ENCODE measurements at regions not wholly inside any gene's neighbourhood (a gene's known extent, or its start where the extent isn't known, plus 50 kb on each side); places are given as distances from the start of the nearest gene placed in this dataset.

- H3K4me3 ChIP-seq (replicated peaks in 1 of 4; ENCODE audit: control extremely low read depth in 1 of 4, insufficient read depth in 1 of 4, low read depth in 3 of 4, low read length in 4 of 4): no peak overlapping the region
- TF ChIP-seq EZH2 (IDR thresholded peaks at IDR 0.05; ENCODE audit: low read length, missing control alignments): no peak
- no peak for TF ChIP-seq CTCF (conservative IDR thresholded peaks at IDR 0.05 in 1 of 2, IDR thresholded peaks at IDR 0.05 in 1 of 2; ENCODE audit: low read depth in 1 of 2, low read length in 2 of 2)
- H2AFZ ChIP-seq (ENCODE audit: low read length): no peak overlapping the region
- H3K4me1 ChIP-seq (ENCODE audit: control insufficient read depth, extremely low read depth, insufficient read depth, low read length): peaks cover under 1% of the 10 kb centered on the region
- H3K9me3 ChIP-seq (ENCODE audit: control insufficient read depth, insufficient read depth, low read depth, low read length): no peaks in the 10 kb centered on the region
- H3K27me3 ChIP-seq (ENCODE audit: control insufficient read depth, insufficient read depth, low read length): no peaks in the 10 kb centered on the region
- no peak overlapping the region for H3K9ac ChIP-seq (ENCODE audit: insufficient read depth, low read length)
- no peak for DNase-seq (ENCODE audit: low read depth in 2 of 2)
- H3K79me2 ChIP-seq (ENCODE audit: control insufficient read depth, insufficient read depth, low read length): no peaks in the 10 kb centered on the region
- no peak overlapping the region for H3K4me2 ChIP-seq (ENCODE audit: extremely low read depth, insufficient read depth, low read length)
- H4K20me1 ChIP-seq (ENCODE audit: control insufficient read depth, extremely low read depth, insufficient read depth, low read length): no peaks in the 10 kb centered on the region
- no peak overlapping the region for H3K27ac ChIP-seq (ENCODE audit: insufficient read depth, low read length)
- H3K36me3 ChIP-seq (ENCODE audit: control insufficient read depth, insufficient read depth, low read length): no peaks in the 10 kb centered on the region
Observed at GRCh38 chr15:98160236-98160635, 199.7 kb downstream of the ARRDC4 start.

- TF ChIP-seq CTCF (conservative IDR thresholded peaks at IDR 0.05 in 1 of 2, IDR thresholded peaks at IDR 0.05 in 1 of 2; ENCODE audit: low read depth in 1 of 2, low read length in 2 of 2) (no peak), EZH2 (IDR thresholded peaks at IDR 0.05; ENCODE audit: low read length, missing control alignments) (no peak)
- no peaks in the 10 kb centered on the region for H3K4me1 ChIP-seq (ENCODE audit: control insufficient read depth, extremely low read depth, insufficient read depth, low read length)
- no peak overlapping the region for H3K4me2 ChIP-seq (ENCODE audit: extremely low read depth, insufficient read depth, low read length)
- no peak overlapping the region for H3K4me3 ChIP-seq (replicated peaks in 1 of 4; ENCODE audit: control extremely low read depth in 1 of 4, insufficient read depth in 1 of 4, low read depth in 3 of 4, low read length in 4 of 4)
- H3K36me3 ChIP-seq (ENCODE audit: control insufficient read depth, insufficient read depth, low read length): no peaks in the 10 kb centered on the region
- H4K20me1 ChIP-seq (ENCODE audit: control insufficient read depth, extremely low read depth, insufficient read depth, low read length): no peaks in the 10 kb centered on the region
- DNase-seq (ENCODE audit: low read depth in 2 of 2): no peak
- H3K9ac ChIP-seq (ENCODE audit: insufficient read depth, low read length): no peak overlapping the region
- no peaks in the 10 kb centered on the region for H3K27me3 ChIP-seq (ENCODE audit: control insufficient read depth, insufficient read depth, low read length)
- H3K9me3 ChIP-seq (ENCODE audit: control insufficient read depth, insufficient read depth, low read depth, low read length): no peaks in the 10 kb centered on the region
- no peak overlapping the region for H3K27ac ChIP-seq (ENCODE audit: insufficient read depth, low read length)
- H2AFZ ChIP-seq (ENCODE audit: low read length): no peak overlapping the region
- no peaks in the 10 kb centered on the region for H3K79me2 ChIP-seq (ENCODE audit: control insufficient read depth, insufficient read depth, low read length)
Observed at GRCh38 chr15:98163319-98164045, 203.0 kb downstream of the ARRDC4 start.

- TF ChIP-seq CTCF (conservative IDR thresholded peaks at IDR 0.05 in 1 of 2, IDR thresholded peaks at IDR 0.05 in 1 of 2; ENCODE audit: low read depth in 1 of 2, low read length in 2 of 2) (no peak), EZH2 (IDR thresholded peaks at IDR 0.05; ENCODE audit: low read length, missing control alignments) (no peak)
- no peak overlapping the region for H3K4me3 ChIP-seq (replicated peaks in 1 of 4; ENCODE audit: control extremely low read depth in 1 of 4, insufficient read depth in 1 of 4, low read depth in 3 of 4, low read length in 4 of 4)
- no peak overlapping the region for H3K4me2 ChIP-seq (ENCODE audit: extremely low read depth, insufficient read depth, low read length)
- H4K20me1 ChIP-seq (ENCODE audit: control insufficient read depth, extremely low read depth, insufficient read depth, low read length): no peaks in the 10 kb centered on the region
- no peaks in the 10 kb centered on the region for H3K27me3 ChIP-seq (ENCODE audit: control insufficient read depth, insufficient read depth, low read length)
- H3K4me1 ChIP-seq (ENCODE audit: control insufficient read depth, extremely low read depth, insufficient read depth, low read length): no peaks in the 10 kb centered on the region
- H3K9me3 ChIP-seq (ENCODE audit: control insufficient read depth, insufficient read depth, low read depth, low read length): no peaks in the 10 kb centered on the region
- no peak for DNase-seq (ENCODE audit: low read depth in 2 of 2)
- no peaks in the 10 kb centered on the region for H3K79me2 ChIP-seq (ENCODE audit: control insufficient read depth, insufficient read depth, low read length)
- no peak overlapping the region for H3K9ac ChIP-seq (ENCODE audit: insufficient read depth, low read length)
- no peak overlapping the region for H3K27ac ChIP-seq (ENCODE audit: insufficient read depth, low read length)
- no peaks in the 10 kb centered on the region for H3K36me3 ChIP-seq (ENCODE audit: control insufficient read depth, insufficient read depth, low read length)
- no peak overlapping the region for H2AFZ ChIP-seq (ENCODE audit: low read length)
Observed at GRCh38 chr15:98164571-98164970, 204.1 kb downstream of the ARRDC4 start.
